ENCODE measurements at regions not wholly inside any gene's neighbourhood (a gene's known extent, or its start where the extent isn't known, plus 50 kb on each side); places are given as distances from the start of the nearest gene placed in this dataset.

GRCh38 chr14:82009076-82009475, 475.4 kb upstream of the SEL1L start:
- no peak for TF ChIP-seq CTCF (IDR thresholded peaks at IDR 0.05)
- no peak for TF ChIP-seq POLR2AphosphoS5 (IDR thresholded peaks at IDR 0.05; ENCODE audit: insufficient read depth in 1 of 2, low read depth in 1 of 2)

All from vagina (tissue), 2 donors.